Cardiac muscle cell (in vitro differentiated cells and primary cell): ENCODE measurements at regions not wholly inside any gene's neighbourhood (a gene's known extent, or its start where the extent isn't known, plus 50 kb on each side); places are given as distances from the start of the nearest gene placed in this dataset.

Source experiments
- DNase-seq, 2 donors: peaks; one replicate each; pipeline versions ENCODE4 v3.0.0 to v3.0.0-alpha.2; 2010 to 2017; ENCODE audit warnings: low read depth in 1 of 2, low spot score in 1 of 2
- H3K27ac ChIP-seq: fragments of 200-600 bp; sonication (generic); 2 replicates; pipeline ENCODE4 v1.5.1; 2016
- H3K27me3 ChIP-seq: fragments of 200-600 bp; sonication (generic); 2 replicates; pipeline ENCODE4 v1.6.0; 2016; ENCODE audit warnings: control low read depth
- H3K36me3 ChIP-seq: fragments of 200-600 bp; sonication (generic); 2 replicates; pipeline ENCODE4 v1.5.1; 2016; ENCODE audit warnings: control low read depth
- H3K4me1 ChIP-seq: fragments of 200-600 bp; sonication (generic); 2 replicates; pipeline ENCODE4 v1.8.1; 2017; ENCODE audit warnings: low read depth, mild to moderate bottlenecking, mixed run types
- H3K4me3 ChIP-seq: fragments of 200-600 bp; sonication (generic); 2 replicates; pipeline ENCODE4 v1.5.1; 2016; ENCODE audit warnings: mild to moderate bottlenecking
- H3K9me3 ChIP-seq: fragments of 200-600 bp; sonication (generic); 2 replicates; pipeline ENCODE4 v1.5.1; 2017; ENCODE audit warnings: low read depth, mild to moderate bottlenecking, control low read depth
- CTCF ChIP-seq: IDR thresholded peaks from 2 replicates; pipeline ENCODE4 v1.5.1; 2012; ENCODE audit warnings: low read depth, mild to moderate bottlenecking, low read length

GRCh38 chr16:13634959-13635358, 285.0 kb upstream of the ERCC4 start:
- Histone ChIP-seq H3K36me3 (no peaks in the 10 kb centered on the region), H3K27me3 (no peaks in the 10 kb centered on the region), H3K4me1 (no peaks in the 10 kb centered on the region), H3K4me3 (no peak overlapping the region), H3K9me3 (no peaks in the 10 kb centered on the region), H3K27ac (no peak overlapping the region)
- TF ChIP-seq CTCF, result no peak
- no peak for DNase-seq

GRCh38 chr16:13638218-13638617, 281.7 kb upstream of the ERCC4 start:
- no peak for DNase-seq
- no peaks in the 10 kb centered on the region for H3K9me3 ChIP-seq
- no peaks in the 10 kb centered on the region for H3K27me3 ChIP-seq
- no peak overlapping the region for H3K27ac ChIP-seq
- TF ChIP-seq CTCF, result no peak
- no peaks in the 10 kb centered on the region for H3K36me3 ChIP-seq
- H3K4me3 ChIP-seq, result no peak overlapping the region
- no peaks in the 10 kb centered on the region for H3K4me1 ChIP-seq

GRCh38 chr16:13643412-13643811, 276.5 kb upstream of the ERCC4 start:
- Histone ChIP-seq H3K36me3 (no peaks in the 10 kb centered on the region), H3K27me3 (no peaks in the 10 kb centered on the region), H3K4me3 (no peak overlapping the region), H3K27ac (no peak overlapping the region), H3K4me1 (no peaks in the 10 kb centered on the region), H3K9me3 (no peaks in the 10 kb centered on the region)
- no peak for DNase-seq
- TF ChIP-seq CTCF, result no peak

GRCh38 chr16:13645601-13646245, 274.2 kb upstream of the ERCC4 start:
- no peak for DNase-seq
- no peak for TF ChIP-seq CTCF

GRCh38 chr16:13660807-13661206, 259.1 kb upstream of the ERCC4 start:
- Histone ChIP-seq H3K36me3 (no peaks in the 10 kb centered on the region), H3K27ac (no peak overlapping the region), H3K4me3 (no peak overlapping the region), H3K27me3 (no peaks in the 10 kb centered on the region), H3K9me3 (no peaks in the 10 kb centered on the region), H3K4me1 (no peaks in the 10 kb centered on the region)
- TF ChIP-seq CTCF, result no peak
- DNase-seq, result no peak

More at GRCh38 chr16:13645601-13646245, 274.2 kb upstream of the ERCC4 start:
- H3K4me3 ChIP-seq, result no peak overlapping the region
- no peaks in the 10 kb centered on the region for H3K4me1 ChIP-seq
- no peaks in the 10 kb centered on the region for H3K9me3 ChIP-seq
- no peaks in the 10 kb centered on the region for H3K36me3 ChIP-seq
- H3K27me3 ChIP-seq, result no peaks in the 10 kb centered on the region
- no peak overlapping the region for H3K27ac ChIP-seq

- no peak for DNase-seq
Observed at GRCh38 chr16:13665876-13666275, 254.1 kb upstream of the ERCC4 start.

More at GRCh38 chr16:13665876-13666275, 254.1 kb upstream of the ERCC4 start:
- no peak overlapping the region for H3K4me3 ChIP-seq
- no peaks in the 10 kb centered on the region for H3K9me3 ChIP-seq
- H3K27ac ChIP-seq, result no peak overlapping the region
- no peaks in the 10 kb centered on the region for H3K27me3 ChIP-seq
- H3K4me1 ChIP-seq, result no peaks in the 10 kb centered on the region
- no peak for TF ChIP-seq CTCF
- no peaks in the 10 kb centered on the region for H3K36me3 ChIP-seq
